Neural progenitor cell (in vitro differentiated cells): ENCODE measurements at regions not wholly inside any gene's neighbourhood (a gene's known extent, or its start where the extent isn't known, plus 50 kb on each side); places are given as distances from the start of the nearest gene placed in this dataset.

Experiments used
- DNase-seq: peaks from one replicate; pipeline ENCODE4 v3.0.0-alpha.2; 2016; ENCODE audit warnings: low spot score
- H2AFZ ChIP-seq: fragments of 200-600 bp; sonication (generic); replicated peaks from 2 replicates; pipeline ENCODE4 v1.6.1; 2016; ENCODE audit warnings: antibody characterized with exemption
- H3F3A ChIP-seq: fragments of 200-600 bp; sonication (generic); 2 replicates; pipeline ENCODE4 v1.6.1; 2016; ENCODE audit warnings: antibody characterized with exemption, low read depth
- H3K27ac ChIP-seq: fragments of 200-600 bp; sonication (generic); 2 replicates; pipeline ENCODE4 v1.5.1; 2016; ENCODE audit warnings: mild to moderate bottlenecking
- H3K27me3 ChIP-seq: fragments of 200-600 bp; sonication (generic); 2 replicates; pipeline ENCODE4 v1.6.1; 2016; ENCODE audit warnings: mild to moderate bottlenecking, moderate library complexity
- H3K36me3 ChIP-seq: fragments of 200-600 bp; sonication (generic); 2 replicates; pipeline ENCODE4 v1.5.1; 2016
- H3K4me1 ChIP-seq: fragments of 200-600 bp; sonication (generic); 2 replicates; pipeline ENCODE4 v1.6.1; 2016; ENCODE audit warnings: mixed run types
- H3K4me2 ChIP-seq: fragments of 200-600 bp; sonication (generic); 2 replicates; pipeline ENCODE4 v1.6.1; 2016
- H3K4me3 ChIP-seq: fragments of 200-600 bp; sonication (generic); 2 replicates; pipeline ENCODE4 v1.5.1; 2016
- H3K79me2 ChIP-seq: fragments of 200-600 bp; sonication (generic); 2 replicates; pipeline ENCODE4 v1.6.1; 2016; ENCODE audit warnings: low read depth
- H3K9ac ChIP-seq: fragments of 200-600 bp; sonication (generic); 2 replicates; pipeline ENCODE4 v1.6.1; 2016
- H3K9me3 ChIP-seq: fragments of 200-600 bp; sonication (generic); 2 replicates; pipeline ENCODE4 v1.5.1; 2016; ENCODE audit warnings: low read depth
- H4K20me1 ChIP-seq: fragments of 200-600 bp; sonication (generic); 2 replicates; pipeline ENCODE4 v1.6.1; 2016; ENCODE audit warnings: low read depth
- H3K27ac Mint-ChIP-seq: 3 replicates; pipeline ENCODE4 v1.8.0; 2021; ENCODE audit warnings: mixed read lengths
- H3K27me3 Mint-ChIP-seq: 2 replicates; pipeline ENCODE4 v1.8.0; 2022; ENCODE audit warnings: low read depth, mild to moderate bottlenecking, inconsistent platforms, moderate library complexity, mixed read lengths; ENCODE audit not compliant: insufficient read depth
- H3K36me3 Mint-ChIP-seq: 3 replicates; pipeline ENCODE4 v1.8.0; 2021; ENCODE audit warnings: mixed read lengths
- H3K4me1 Mint-ChIP-seq: 3 replicates; pipeline ENCODE4 v1.8.0; 2021; ENCODE audit warnings: mixed read lengths
- H3K4me3 Mint-ChIP-seq: 3 replicates; pipeline ENCODE4 v1.8.0; 2021; ENCODE audit warnings: mild to moderate bottlenecking, moderate library complexity, mixed read lengths
- H3K9me3 Mint-ChIP-seq: 3 replicates; pipeline ENCODE4 v1.8.0; 2020; ENCODE audit warnings: mixed read lengths
- CTCF ChIP-seq: fragments of 200-600 bp; sonication (generic); IDR thresholded peaks from 2 replicates; pipeline ENCODE4 v1.5.1; 2017; ENCODE audit warnings: antibody characterized with exemption, mild to moderate bottlenecking
- EZH2 ChIP-seq: fragments of 200-600 bp; sonication (generic); IDR thresholded peaks from 2 replicates; pipeline ENCODE4 v1.6.1; 2017; ENCODE audit warnings: antibody characterized with exemption, mild to moderate bottlenecking, moderate library complexity
- EZH2phosphoT487 ChIP-seq: fragments of 200-600 bp; sonication (generic); IDR thresholded peaks from 2 replicates; pipeline ENCODE4 v1.6.1; 2017; ENCODE audit warnings: antibody characterized with exemption

GRCh38 chr2:167681234-167682015 lies 566.0 kb downstream of the STK39 start:
- Mint-ChIP-seq H3K4me1 (peaks cover 32% of the 10 kb centered on the region), H3K4me3 (no peak overlapping the region), H3K27ac (no peak overlapping the region), H3K36me3 (no peaks in the 10 kb centered on the region), H3K9me3 (no peaks in the 10 kb centered on the region), H3K27me3 (no peaks in the 10 kb centered on the region)
- no peaks in the 10 kb centered on the region for H3K79me2 ChIP-seq
- H3K4me3 ChIP-seq: no peak overlapping the region
- H3K9ac ChIP-seq: no peak overlapping the region
- DNase-seq: no peak
- no peaks in the 10 kb centered on the region for H4K20me1 ChIP-seq
- H3K36me3 ChIP-seq: no peaks in the 10 kb centered on the region
- H3K27ac ChIP-seq: no peak overlapping the region
- no peaks in the 10 kb centered on the region for H3F3A ChIP-seq
- no peak overlapping the region for H3K4me2 ChIP-seq
- no peaks in the 10 kb centered on the region for H3K9me3 ChIP-seq
- TF ChIP-seq CTCF (no peak), EZH2phosphoT487 (no peak), EZH2 (no peak)
- H3K27me3 ChIP-seq: no peaks in the 10 kb centered on the region
- H2AFZ ChIP-seq: no peak overlapping the region
- H3K4me1 ChIP-seq: peaks cover 25% of the 10 kb centered on the region

- Histone ChIP-seq H3F3A (no peaks in the 10 kb centered on the region), H3K4me1 (peaks cover 17% of the 10 kb centered on the region), H2AFZ (no peak overlapping the region), H3K9me3 (no peaks in the 10 kb centered on the region), H4K20me1 (no peaks in the 10 kb centered on the region), H3K9ac (no peak overlapping the region), H3K27ac (no peak overlapping the region), H3K4me2 (no peak overlapping the region), H3K4me3 (no peak overlapping the region), H3K79me2 (no peaks in the 10 kb centered on the region), H3K36me3 (no peaks in the 10 kb centered on the region), H3K27me3 (no peaks in the 10 kb centered on the region)
- no peak for DNase-seq
- H3K27ac Mint-ChIP-seq: no peak overlapping the region
- H3K36me3 Mint-ChIP-seq: no peaks in the 10 kb centered on the region
- H3K4me1 Mint-ChIP-seq: peaks cover 25% of the 10 kb centered on the region
- no peaks in the 10 kb centered on the region for H3K27me3 Mint-ChIP-seq
- H3K4me3 Mint-ChIP-seq: no peak overlapping the region
- H3K9me3 Mint-ChIP-seq: no peaks in the 10 kb centered on the region
- no peak for TF ChIP-seq CTCF
- TF ChIP-seq EZH2phosphoT487: no peak
- TF ChIP-seq EZH2: no peak
Observed at GRCh38 chr2:167678158-167678557, 569.2 kb downstream of the STK39 start.

GRCh38 chr2:167675906-167676305 lies 571.5 kb downstream of the STK39 start:
- Histone ChIP-seq H3K9me3 (peaks cover 6% of the 10 kb centered on the region), H3K4me2 (no peak overlapping the region), H2AFZ (no peak overlapping the region), H3K27ac (no peak overlapping the region), H3K9ac (no peak overlapping the region), H3K4me3 (no peak overlapping the region), H3F3A (no peaks in the 10 kb centered on the region), H3K36me3 (peaks cover 2% of the 10 kb centered on the region), H3K79me2 (no peaks in the 10 kb centered on the region), H4K20me1 (no peaks in the 10 kb centered on the region), H3K4me1 (peaks cover 10% of the 10 kb centered on the region), H3K27me3 (no peaks in the 10 kb centered on the region)
- no peaks in the 10 kb centered on the region for H3K36me3 Mint-ChIP-seq
- H3K27me3 Mint-ChIP-seq: no peaks in the 10 kb centered on the region
- DNase-seq: no peak
- H3K27ac Mint-ChIP-seq: no peak overlapping the region
- TF ChIP-seq CTCF (no peak), EZH2phosphoT487 (no peak), EZH2 (no peak)
- peaks cover 5% of the 10 kb centered on the region for H3K9me3 Mint-ChIP-seq
- no peak overlapping the region for H3K4me3 Mint-ChIP-seq
- peaks cover 10% of the 10 kb centered on the region for H3K4me1 Mint-ChIP-seq
